ENCODE measurements at regions not wholly inside any gene's neighbourhood (a gene's known extent, or its start where the extent isn't known, plus 50 kb on each side); places are given as distances from the start of the nearest gene placed in this dataset.

GRCh38 chr20:57840504-57841296, 130.9 kb upstream of the PMEPA1 start:
- Histone ChIP-seq H3K4me3 (ENCODE audit: low read length in 3 of 3) (no peak overlapping the region), H3K4me1 (ENCODE audit: control insufficient read depth in 2 of 3, insufficient read depth in 2 of 3, low read depth in 1 of 3, low read length in 3 of 3) (no peaks in the 10 kb centered on the region), H3K9ac (ENCODE audit: low read length in 3 of 3) (no peak overlapping the region), H3K9me3 (ENCODE audit: control insufficient read depth in 2 of 3, insufficient read depth in 1 of 3, low read length in 3 of 3) (no peaks in the 10 kb centered on the region), H3K27me3 (ENCODE audit: control insufficient read depth, insufficient read depth, low read length) (peaks cover 1% of the 10 kb centered on the region), H3K36me3 (ENCODE audit: control insufficient read depth in 2 of 3, insufficient read depth in 3 of 3, low read length in 3 of 3) (no peaks in the 10 kb centered on the region), H3K27ac (ENCODE audit: low read depth in 2 of 2, low read length in 2 of 2) (no peak overlapping the region)
- TF ChIP-seq CTCF (IDR thresholded peaks at IDR 0.05; ENCODE audit: borderline replicate concordance, extremely low read depth, insufficient read depth), result no peak
- no peak for FAIRE-seq
- intact Hi-C loops (cut with DNase I), result no loop called here
- DNase-seq, result no peak

- intact Hi-C loops (cut with DNase I), result no loop called here
- DNase-seq (no peak), FAIRE-seq (no peak)
Observed at GRCh38 chr20:57840066-57840465, 130.3 kb upstream of the PMEPA1 start.

GRCh38 chr20:57838670-57839151, 128.9 kb upstream of the PMEPA1 start:
- Histone ChIP-seq H3K27me3 (ENCODE audit: control insufficient read depth, insufficient read depth, low read length) (peaks cover 3% of the 10 kb centered on the region), H3K9ac (ENCODE audit: low read length in 3 of 3) (no peak overlapping the region), H3K9me3 (ENCODE audit: control insufficient read depth in 2 of 3, insufficient read depth in 1 of 3, low read length in 3 of 3) (no peaks in the 10 kb centered on the region), H3K36me3 (ENCODE audit: control insufficient read depth in 2 of 3, insufficient read depth in 3 of 3, low read length in 3 of 3) (no peaks in the 10 kb centered on the region), H3K4me1 (ENCODE audit: control insufficient read depth in 2 of 3, insufficient read depth in 2 of 3, low read depth in 1 of 3, low read length in 3 of 3) (no peaks in the 10 kb centered on the region), H3K27ac (ENCODE audit: low read depth in 2 of 2, low read length in 2 of 2) (no peak overlapping the region), H3K4me3 (ENCODE audit: low read length in 3 of 3) (no peak overlapping the region)
- FAIRE-seq, result no peak
- peak in 1 of 5 donors; percentile 53 for DNase-seq
- no peak for TF ChIP-seq CTCF (IDR thresholded peaks at IDR 0.05; ENCODE audit: borderline replicate concordance, extremely low read depth, insufficient read depth)
- intact Hi-C loops (cut with DNase I), result no loop called here

More at GRCh38 chr20:57840066-57840465, 130.3 kb upstream of the PMEPA1 start:
- Histone ChIP-seq H3K9ac (ENCODE audit: low read length in 3 of 3) (no peak overlapping the region), H3K4me3 (ENCODE audit: low read length in 3 of 3) (no peak overlapping the region), H3K9me3 (ENCODE audit: control insufficient read depth in 2 of 3, insufficient read depth in 1 of 3, low read length in 3 of 3) (no peaks in the 10 kb centered on the region), H3K4me1 (ENCODE audit: control insufficient read depth in 2 of 3, insufficient read depth in 2 of 3, low read depth in 1 of 3, low read length in 3 of 3) (no peaks in the 10 kb centered on the region), H3K27me3 (ENCODE audit: control insufficient read depth, insufficient read depth, low read length) (peaks cover 3% of the 10 kb centered on the region), H3K36me3 (ENCODE audit: control insufficient read depth in 2 of 3, insufficient read depth in 3 of 3, low read length in 3 of 3) (no peaks in the 10 kb centered on the region), H3K27ac (ENCODE audit: low read depth in 2 of 2, low read length in 2 of 2) (no peak overlapping the region)
- no peak for TF ChIP-seq CTCF (IDR thresholded peaks at IDR 0.05; ENCODE audit: borderline replicate concordance, extremely low read depth, insufficient read depth)

Measured in kidney (tissue), 13 donors.